IgD-negative memory B cell (primary cell): ENCODE measurements at regions not wholly inside any gene's neighbourhood (a gene's known extent, or its start where the extent isn't known, plus 50 kb on each side); places are given as distances from the start of the nearest gene placed in this dataset.

Experiments
- H3K27ac Mint-ChIP-seq, 3 donors: one replicate each; pipeline ENCODE4 v1.8.0; 2020 to 2022; ENCODE audit warnings: mild to moderate bottlenecking in 3 of 3, mixed read lengths in 3 of 3, moderate library complexity in 1 of 3
- H3K27me3 Mint-ChIP-seq: one replicate; pipeline ENCODE4 v1.8.0; 2021; ENCODE audit warnings: mixed read lengths
- H3K36me3 Mint-ChIP-seq: one replicate; pipeline ENCODE4 v1.8.0; 2020; ENCODE audit warnings: mild to moderate bottlenecking, mixed read lengths
- H3K4me1 Mint-ChIP-seq, 3 donors: one replicate each; pipeline ENCODE4 v1.8.0; 2020 to 2022; ENCODE audit warnings: mixed read lengths in 3 of 3, mild to moderate bottlenecking in 1 of 3
- H3K4me3 Mint-ChIP-seq, 4 donors: one replicate each; pipeline ENCODE4 v1.8.0; 2020 to 2022; ENCODE audit warnings: mild to moderate bottlenecking in 4 of 4, mixed read lengths in 4 of 4, moderate library complexity in 3 of 4
- H3K9me3 Mint-ChIP-seq, 3 donors: one replicate each; pipeline ENCODE4 v1.8.0; 2020 to 2021; ENCODE audit warnings: mixed read lengths in 3 of 3, mild to moderate bottlenecking in 1 of 3

- H3K27ac Mint-ChIP-seq, result no peak overlapping the region
Observed at GRCh38 chr20:60559462-60559861, 601.2 kb downstream of the CDH26 start.

DNA sequence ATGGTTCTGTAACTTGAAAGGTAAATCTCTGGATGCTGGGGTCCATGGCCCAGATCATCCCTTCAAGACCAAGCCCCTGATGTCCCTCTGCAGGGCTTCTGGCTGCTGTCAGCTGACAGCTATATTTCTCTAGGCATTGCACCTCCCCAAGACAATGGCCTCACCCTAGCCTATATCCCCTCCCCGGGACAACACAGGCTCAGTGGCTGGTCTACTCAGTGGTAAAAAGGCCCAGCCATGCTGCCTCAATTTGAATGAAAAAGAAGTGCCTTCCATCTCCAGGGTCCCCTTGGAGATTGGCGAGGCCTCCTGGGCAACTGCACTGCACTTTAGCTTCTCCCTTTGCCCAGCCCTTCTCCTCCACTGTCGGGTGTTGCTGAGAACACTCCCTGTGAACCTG lies 602.8 kb downstream of the CDH26 start:
- no peaks in the 10 kb centered on the region for H3K4me1 Mint-ChIP-seq
- peaks cover 0 to 4% (median 4%) of the 10 kb centered on the region in 3 donors for H3K9me3 Mint-ChIP-seq
- peak overlapping the region in 1 of 4 donors; percentile 37 for H3K4me3 Mint-ChIP-seq
- no peak overlapping the region for H3K27ac Mint-ChIP-seq
- H3K36me3 Mint-ChIP-seq, result no peaks in the 10 kb centered on the region
- H3K27me3 Mint-ChIP-seq, result no peaks in the 10 kb centered on the region

More at GRCh38 chr20:60559462-60559861, 601.2 kb downstream of the CDH26 start:
- Mint-ChIP-seq H3K4me1 (no peaks in the 10 kb centered on the region), H3K36me3 (no peaks in the 10 kb centered on the region), H3K27me3 (no peaks in the 10 kb centered on the region), H3K4me3 (no peak overlapping the region), H3K9me3 (peaks cover 0 to 4% (median 4%) of the 10 kb centered on the region in 3 donors)

DNA sequence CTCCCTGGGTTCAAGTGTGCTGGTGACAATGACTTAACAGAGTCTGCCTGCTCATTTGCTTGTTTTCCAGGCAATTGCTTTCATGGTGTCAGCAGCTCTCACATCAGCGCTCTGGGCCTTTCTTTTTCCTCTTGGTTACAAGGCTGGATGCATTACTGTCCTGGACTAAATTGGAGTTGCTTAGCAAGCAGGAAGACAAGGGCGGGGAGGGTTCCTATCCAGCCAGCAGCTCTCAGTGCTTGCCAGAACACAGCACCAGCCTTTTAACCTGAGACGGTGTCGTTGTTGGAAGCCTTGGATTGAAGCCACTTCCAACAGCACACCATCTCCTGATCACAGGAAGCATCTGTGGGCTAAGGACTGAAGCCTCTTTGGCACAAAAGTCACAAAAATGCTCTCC lies 606.9 kb downstream of the CDH26 start:
- H3K9me3 Mint-ChIP-seq, result peaks cover 0 to 5% (median 2%) of the 10 kb centered on the region in 3 donors
- no peak overlapping the region for H3K4me3 Mint-ChIP-seq

DNA sequence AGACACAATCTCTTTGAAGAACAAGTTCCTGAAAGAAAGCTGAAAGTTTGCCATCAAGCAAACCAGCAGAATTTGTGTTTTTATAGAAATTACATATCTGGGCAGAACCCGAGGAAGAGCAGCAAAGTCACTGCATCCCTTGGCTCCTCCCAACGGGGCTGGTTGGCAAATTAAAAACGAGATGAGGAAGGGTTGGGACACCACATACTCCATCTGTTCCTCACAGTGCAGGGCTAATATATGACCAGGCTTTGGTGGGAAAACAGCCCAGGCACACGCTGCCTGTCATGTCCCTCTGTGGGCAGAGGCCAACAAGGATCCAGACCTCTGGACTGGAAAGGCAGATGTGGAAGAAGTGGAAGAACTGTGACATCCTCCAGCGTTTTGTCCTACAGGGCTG lies 607.3 kb downstream of the CDH26 start:
- no peaks in the 10 kb centered on the region for H3K27me3 Mint-ChIP-seq
- H3K4me3 Mint-ChIP-seq, result no peak overlapping the region
- H3K9me3 Mint-ChIP-seq, result peaks cover 0 to 2% (median 2%) of the 10 kb centered on the region in 3 donors
- no peak overlapping the region for H3K27ac Mint-ChIP-seq
- no peaks in the 10 kb centered on the region for H3K4me1 Mint-ChIP-seq
- peaks cover 1% of the 10 kb centered on the region for H3K36me3 Mint-ChIP-seq

More for the DNA sequence above, 606.9 kb downstream of the CDH26 start:
- Mint-ChIP-seq H3K4me1 (no peaks in the 10 kb centered on the region), H3K27me3 (no peaks in the 10 kb centered on the region), H3K27ac (no peak overlapping the region), H3K36me3 (peaks cover 1% of the 10 kb centered on the region)

- no peaks in the 10 kb centered on the region for H3K4me1 Mint-ChIP-seq
- peaks cover 1% of the 10 kb centered on the region for H3K36me3 Mint-ChIP-seq
- H3K27me3 Mint-ChIP-seq, result no peaks in the 10 kb centered on the region
- H3K27ac Mint-ChIP-seq, result no peak overlapping the region
- H3K4me3 Mint-ChIP-seq, result no peak overlapping the region
- H3K9me3 Mint-ChIP-seq, result peaks cover 0 to 5% (median 0%) of the 10 kb centered on the region in 3 donors
Observed at GRCh38 chr20:60569116-60569515, 610.9 kb downstream of the CDH26 start.

DNA sequence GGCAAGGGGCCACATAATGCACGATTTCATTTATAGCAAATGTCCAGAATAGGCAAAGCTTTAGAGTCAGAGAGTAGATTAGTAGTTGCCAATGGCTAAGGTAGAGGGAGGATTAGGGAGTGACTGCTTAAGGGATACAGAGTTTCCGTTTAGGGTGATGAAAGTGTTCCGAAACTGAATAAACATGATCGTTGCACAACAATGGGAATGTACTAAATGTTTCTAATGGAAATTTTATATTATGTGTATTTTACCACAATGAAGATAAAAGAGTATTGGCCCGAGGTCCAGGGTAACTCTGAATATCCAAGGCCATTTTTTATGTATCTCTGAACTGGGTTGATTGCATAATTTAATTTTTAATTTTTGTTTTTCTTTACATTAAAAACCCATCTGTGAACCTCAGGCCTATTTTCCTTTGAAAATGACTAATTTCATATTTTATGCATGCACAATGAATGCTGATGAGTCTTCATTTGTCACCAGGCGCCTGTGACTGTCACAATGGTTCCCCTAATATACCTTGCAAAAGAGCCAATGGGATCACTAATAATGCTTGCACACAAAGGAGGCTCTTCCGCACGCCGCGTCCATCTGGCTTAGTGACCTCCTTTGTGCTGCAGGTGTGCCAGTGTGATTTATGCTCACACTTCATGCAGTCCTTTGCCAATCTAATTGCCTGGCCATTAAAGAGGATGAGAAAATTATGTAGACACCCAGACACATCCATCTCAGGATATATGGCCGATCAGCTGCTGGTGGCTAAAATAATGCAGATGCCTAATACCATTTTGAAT lies 612.5 kb downstream of the CDH26 start:
- Mint-ChIP-seq H3K36me3 (peaks cover 1% of the 10 kb centered on the region), H3K27me3 (no peaks in the 10 kb centered on the region), H3K4me3 (no peak overlapping the region), H3K4me1 (no peaks in the 10 kb centered on the region), H3K9me3 (peaks cover 0 to 5% (median 0%) of the 10 kb centered on the region in 3 donors), H3K27ac (no peak overlapping the region)

DNA sequence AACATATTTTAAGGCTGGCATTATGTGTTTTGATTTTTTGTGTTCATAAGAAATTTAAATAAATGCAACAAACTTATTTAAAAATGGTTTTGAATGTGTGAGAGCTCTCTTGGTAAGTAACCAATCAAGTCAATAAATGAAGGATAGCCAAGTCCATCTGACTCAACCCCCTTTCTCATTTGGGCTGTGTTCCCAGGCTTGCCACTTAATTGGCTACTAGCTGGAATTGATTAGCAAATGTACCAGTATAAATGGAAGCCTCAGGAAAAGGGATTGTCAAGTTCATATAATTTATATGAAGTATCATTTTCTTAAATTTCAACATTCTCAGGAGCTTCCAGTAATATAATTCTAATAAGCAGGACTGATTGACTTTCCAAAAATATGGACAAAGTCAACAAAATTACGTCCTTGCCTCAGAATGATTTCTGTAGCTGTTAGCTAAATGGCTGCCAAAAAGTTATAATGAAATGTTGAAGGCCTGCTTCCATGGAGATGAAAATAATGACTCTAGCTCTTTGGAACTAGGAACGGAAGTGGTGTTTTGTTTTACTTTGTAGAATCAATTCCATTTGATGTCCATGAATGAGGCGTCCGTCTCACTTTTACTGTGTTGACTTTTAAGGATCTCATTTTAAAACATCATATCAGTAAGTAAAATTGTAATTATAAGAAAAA lies 614.9 kb downstream of the CDH26 start:
- Mint-ChIP-seq H3K27me3 (no peaks in the 10 kb centered on the region), H3K9me3 (peaks cover 0 to 5% (median 0%) of the 10 kb centered on the region in 3 donors), H3K4me3 (no peak overlapping the region), H3K27ac (no peak overlapping the region), H3K4me1 (no peaks in the 10 kb centered on the region), H3K36me3 (peaks cover 1% of the 10 kb centered on the region)

DNA sequence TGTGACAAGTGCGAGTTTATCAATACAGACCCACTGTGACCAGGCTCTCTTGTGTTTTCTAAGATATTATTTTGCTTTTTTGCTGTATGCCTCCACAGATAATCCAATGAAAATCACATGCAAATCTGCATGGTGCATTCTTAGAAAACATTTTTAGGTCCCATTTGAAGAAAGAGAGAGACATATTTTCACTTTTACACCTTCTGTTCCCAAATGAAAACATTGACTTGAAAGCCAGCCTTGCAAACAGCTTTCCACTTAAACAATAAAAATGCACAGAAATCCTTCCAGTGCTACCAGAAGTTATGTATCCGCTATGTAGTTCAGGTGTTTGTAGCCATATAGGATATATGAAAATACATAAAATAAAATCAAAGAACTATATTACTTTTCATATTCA lies 618.0 kb downstream of the CDH26 start:
- Mint-ChIP-seq H3K27me3 (no peaks in the 10 kb centered on the region), H3K4me3 (no peak overlapping the region), H3K4me1 (no peaks in the 10 kb centered on the region), H3K27ac (no peak overlapping the region), H3K9me3 (peaks cover 0 to 2% (median 0%) of the 10 kb centered on the region in 3 donors), H3K36me3 (no peaks in the 10 kb centered on the region)

- Mint-ChIP-seq H3K9me3 (peaks cover 0 to 6% (median 4%) of the 10 kb centered on the region in 3 donors), H3K4me1 (no peaks in the 10 kb centered on the region), H3K27me3 (no peaks in the 10 kb centered on the region), H3K27ac (no peak overlapping the region), H3K4me3 (no peak overlapping the region), H3K36me3 (peaks cover 2% of the 10 kb centered on the region)
Observed at GRCh38 chr20:60579941-60580515, 621.8 kb downstream of the CDH26 start.

DNA sequence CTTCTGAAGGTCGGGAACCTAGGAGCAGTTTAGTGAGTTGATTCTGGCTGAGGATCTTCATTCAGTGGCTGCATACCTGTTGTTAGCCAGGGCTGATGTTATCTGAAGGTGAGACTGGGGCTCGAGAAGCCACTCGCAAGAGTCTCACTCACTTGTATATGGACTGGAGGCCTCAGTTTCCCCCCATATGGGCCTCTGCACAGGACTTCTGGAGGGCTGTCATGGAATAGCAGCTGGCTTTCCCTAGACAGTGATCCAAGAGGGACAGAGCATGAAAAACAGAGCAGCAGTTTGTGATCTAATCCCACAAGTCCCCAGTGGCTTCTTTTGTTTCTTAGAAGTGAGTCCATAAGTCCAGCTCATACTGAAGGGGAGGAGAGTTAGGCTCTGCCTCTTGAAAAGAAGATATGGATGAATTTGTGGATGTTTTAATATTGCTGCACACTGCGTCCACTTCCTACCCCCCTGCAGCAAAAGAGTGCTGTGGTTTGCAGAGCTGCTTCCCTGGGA lies 623.4 kb downstream of the CDH26 start:
- Mint-ChIP-seq H3K36me3 (peaks cover 2% of the 10 kb centered on the region), H3K27me3 (no peaks in the 10 kb centered on the region), H3K4me1 (no peaks in the 10 kb centered on the region), H3K9me3 (peaks cover 0 to 9% (median 5%) of the 10 kb centered on the region in 3 donors), H3K27ac (no peak overlapping the region), H3K4me3 (no peak overlapping the region)

DNA sequence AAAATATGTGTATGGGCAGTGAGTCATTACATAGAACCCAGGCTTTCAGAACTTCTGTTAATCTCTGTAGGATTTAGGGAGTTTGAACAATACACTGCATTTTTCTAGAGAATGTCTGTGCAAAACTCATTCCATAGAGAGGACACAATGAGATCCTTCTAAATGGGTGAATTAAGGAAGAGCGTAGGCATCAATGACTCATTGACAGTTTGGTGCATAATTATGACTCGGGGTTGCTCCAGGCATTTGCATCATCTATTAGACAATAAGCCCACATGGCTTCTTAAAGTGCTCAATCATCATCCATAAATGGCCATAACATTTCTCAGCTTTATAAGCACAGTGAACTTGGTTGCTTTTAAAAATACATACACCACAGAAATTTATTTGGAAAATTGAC lies 625.5 kb downstream of the CDH26 start:
- Mint-ChIP-seq H3K4me1 (no peaks in the 10 kb centered on the region), H3K4me3 (no peak overlapping the region), H3K9me3 (peaks cover 0 to 9% (median 5%) of the 10 kb centered on the region in 3 donors), H3K27me3 (no peaks in the 10 kb centered on the region), H3K36me3 (peaks cover 2% of the 10 kb centered on the region), H3K27ac (no peak overlapping the region)

DNA sequence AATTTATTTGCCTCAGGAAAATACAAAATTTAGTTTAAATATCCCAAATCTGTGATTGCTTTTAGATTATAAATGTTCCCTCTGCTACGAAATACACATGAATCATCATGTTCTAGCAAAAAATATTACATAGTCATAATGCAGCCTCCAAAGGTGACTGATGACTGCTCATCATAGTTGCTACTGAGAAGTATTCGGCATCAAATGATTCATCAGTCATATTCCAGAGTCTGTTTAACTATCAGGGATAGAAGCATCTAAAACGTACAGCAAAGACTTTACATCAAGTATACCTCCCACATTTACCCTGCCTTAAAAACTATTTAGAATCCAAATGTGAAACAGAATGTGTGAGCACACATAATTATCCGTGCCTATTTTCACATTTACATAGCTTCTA lies 626.0 kb downstream of the CDH26 start:
- H3K36me3 Mint-ChIP-seq, result peaks cover 2% of the 10 kb centered on the region
- peaks cover 0 to 9% (median 5%) of the 10 kb centered on the region in 3 donors for H3K9me3 Mint-ChIP-seq
- H3K27ac Mint-ChIP-seq, result peak overlapping the region in 1 of 3 donors; percentile 33
- H3K4me3 Mint-ChIP-seq, result no peak overlapping the region
- no peaks in the 10 kb centered on the region for H3K4me1 Mint-ChIP-seq
- no peaks in the 10 kb centered on the region for H3K27me3 Mint-ChIP-seq

GRCh38 chr20:60585651-60586050 lies 627.4 kb downstream of the CDH26 start:
- peaks cover 0 to 9% (median 5%) of the 10 kb centered on the region in 3 donors for H3K9me3 Mint-ChIP-seq
- peaks cover 2% of the 10 kb centered on the region for H3K36me3 Mint-ChIP-seq
- H3K4me3 Mint-ChIP-seq, result no peak overlapping the region
- no peaks in the 10 kb centered on the region for H3K4me1 Mint-ChIP-seq
- no peak overlapping the region for H3K27ac Mint-ChIP-seq
- H3K27me3 Mint-ChIP-seq, result no peaks in the 10 kb centered on the region

- Mint-ChIP-seq H3K4me1 (no peaks in the 10 kb centered on the region), H3K27me3 (no peaks in the 10 kb centered on the region), H3K27ac (peak overlapping the region in 1 of 3 donors; percentile 76), H3K4me3 (no peak overlapping the region), H3K9me3 (peaks cover 0 to 9% (median 5%) of the 10 kb centered on the region in 3 donors), H3K36me3 (peaks cover 2% of the 10 kb centered on the region)
Observed at GRCh38 chr20:60586269-60587050, 628.2 kb downstream of the CDH26 start.
